OCI-LY3 (cell line): ENCODE measurements at regions not wholly inside any gene's neighbourhood (a gene's known extent, or its start where the extent isn't known, plus 50 kb on each side); places are given as distances from the start of the nearest gene placed in this dataset.

ENCODE experiments used
- EZH2phosphoT487 ChIP-seq: fragments of 200-600 bp; shearing (Covaris generic); IDR thresholded peaks from 2 replicates; pipeline ENCODE4 v1.6.1; 2018; ENCODE audit warnings: antibody characterized with exemption, mixed run types, low read depth
- TF ChIP-seq, protein P1 (sequence below): fragments of 200-600, 300-600 bp; sonication (generic); IDR thresholded peaks from 2 replicates; pipeline ENCODE4 v1.5.1; 2014; ENCODE audit warnings: antibody characterized with exemption, low read length, low read depth

DNA sequence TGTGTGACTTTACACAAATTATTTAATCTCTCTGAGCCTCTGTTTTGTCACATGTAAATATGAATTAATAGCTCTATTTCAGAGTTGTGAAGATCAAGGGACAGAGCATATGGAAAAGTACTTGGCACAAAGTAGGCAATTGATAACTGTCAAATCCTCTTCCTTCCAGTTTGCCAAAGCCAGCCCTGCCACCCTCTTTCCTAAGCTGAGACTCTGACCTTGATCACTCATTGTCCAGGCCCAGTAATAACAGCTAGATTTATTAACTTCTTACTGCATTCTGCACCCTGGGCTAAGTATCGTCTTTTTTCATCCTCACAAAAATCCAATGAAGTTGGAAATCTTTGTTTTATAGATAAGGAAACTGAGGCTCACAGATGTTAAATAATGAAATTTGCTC lies 70.8 kb upstream of the ATP1A1 start:
- TF ChIP-seq, protein P1, sequence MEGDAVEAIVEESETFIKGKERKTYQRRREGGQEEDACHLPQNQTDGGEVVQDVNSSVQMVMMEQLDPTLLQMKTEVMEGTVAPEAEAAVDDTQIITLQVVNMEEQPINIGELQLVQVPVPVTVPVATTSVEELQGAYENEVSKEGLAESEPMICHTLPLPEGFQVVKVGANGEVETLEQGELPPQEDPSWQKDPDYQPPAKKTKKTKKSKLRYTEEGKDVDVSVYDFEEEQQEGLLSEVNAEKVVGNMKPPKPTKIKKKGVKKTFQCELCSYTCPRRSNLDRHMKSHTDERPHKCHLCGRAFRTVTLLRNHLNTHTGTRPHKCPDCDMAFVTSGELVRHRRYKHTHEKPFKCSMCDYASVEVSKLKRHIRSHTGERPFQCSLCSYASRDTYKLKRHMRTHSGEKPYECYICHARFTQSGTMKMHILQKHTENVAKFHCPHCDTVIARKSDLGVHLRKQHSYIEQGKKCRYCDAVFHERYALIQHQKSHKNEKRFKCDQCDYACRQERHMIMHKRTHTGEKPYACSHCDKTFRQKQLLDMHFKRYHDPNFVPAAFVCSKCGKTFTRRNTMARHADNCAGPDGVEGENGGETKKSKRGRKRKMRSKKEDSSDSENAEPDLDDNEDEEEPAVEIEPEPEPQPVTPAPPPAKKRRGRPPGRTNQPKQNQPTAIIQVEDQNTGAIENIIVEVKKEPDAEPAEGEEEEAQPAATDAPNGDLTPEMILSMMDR, result no peak
- TF ChIP-seq EZH2phosphoT487, result no peak
